HG02759 (cell line): ENCODE measurements at regions not wholly inside any gene's neighbourhood (a gene's known extent, or its start where the extent isn't known, plus 50 kb on each side); places are given as distances from the start of the nearest gene placed in this dataset.

Source experiments
- ATAC-seq: cut with Tn5 transposase; IDR thresholded peaks from one replicate; pipeline ENCODE4 v1.9.1; 2021; ENCODE audit warnings: mild to moderate bottlenecking, moderate library complexity; ENCODE audit not compliant: unreplicated experiment

DNA sequence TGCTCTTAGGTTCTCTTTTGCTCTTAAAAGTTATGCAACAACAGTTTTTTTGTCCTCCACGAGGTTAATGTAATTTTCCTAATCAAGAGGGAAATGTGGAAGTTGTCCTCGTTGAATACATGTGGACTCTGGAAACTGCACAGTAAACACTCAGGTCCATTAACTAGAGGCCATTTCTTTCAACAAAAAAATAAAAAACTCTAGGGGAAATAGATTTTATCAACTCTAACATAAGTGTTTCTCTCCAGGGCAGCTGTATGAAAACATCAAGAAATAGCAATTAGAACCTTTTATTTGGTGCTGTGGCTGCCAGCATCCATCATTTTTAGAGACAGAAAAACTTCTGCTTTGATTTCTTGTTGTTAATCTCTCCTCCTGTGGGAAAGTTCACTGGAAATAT lies 288.6 kb downstream of the ICE1 start:
- ATAC-seq = no peak

DNA sequence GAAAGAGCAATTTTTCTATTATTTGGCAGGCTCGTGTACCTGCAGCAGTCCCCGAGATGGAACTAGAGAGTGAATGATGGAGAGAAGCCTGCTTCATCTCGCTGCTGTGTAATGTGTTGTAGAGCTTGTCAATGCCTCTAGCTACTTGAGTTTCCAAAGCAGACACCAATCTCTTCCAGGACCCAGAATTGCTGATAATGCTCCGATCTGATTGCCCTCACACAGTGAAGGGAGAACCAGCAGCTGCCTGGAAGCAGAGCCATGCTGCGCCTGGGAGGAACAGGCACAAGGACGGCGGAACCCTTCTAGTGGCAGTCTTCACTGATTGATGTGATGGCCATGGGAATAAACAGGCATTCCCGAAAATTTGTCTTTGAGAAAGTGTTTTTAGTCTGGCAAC lies 288.0 kb downstream of the ICE1 start:
- ATAC-seq = no peak

DNA sequence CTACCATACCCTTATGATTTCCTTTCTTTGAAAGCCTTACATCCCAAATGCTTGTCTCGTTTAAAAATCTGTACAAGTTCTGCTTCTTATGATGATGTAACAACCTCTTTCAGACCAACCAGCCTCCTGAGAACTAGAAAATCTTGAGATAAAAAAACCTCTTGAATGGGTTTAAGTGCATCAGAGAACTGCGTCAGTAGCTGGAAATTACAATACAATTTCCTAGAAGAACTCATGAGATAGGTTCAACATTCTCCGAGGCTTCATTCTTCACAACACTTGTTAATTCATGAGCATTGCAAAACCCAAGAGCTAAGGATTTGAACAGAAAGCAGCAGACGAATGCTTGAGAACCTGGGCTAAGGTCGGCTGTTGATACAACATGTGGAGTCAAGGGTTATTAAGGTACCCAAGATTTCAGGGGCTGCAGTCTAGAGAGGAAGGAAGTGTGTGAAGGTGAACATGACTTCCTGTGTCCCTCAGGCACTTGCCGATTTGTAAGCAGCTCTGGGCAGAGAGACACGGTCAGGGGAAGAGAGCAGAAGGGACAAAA lies 286.0 kb downstream of the ICE1 start:
- no peak for ATAC-seq

DNA sequence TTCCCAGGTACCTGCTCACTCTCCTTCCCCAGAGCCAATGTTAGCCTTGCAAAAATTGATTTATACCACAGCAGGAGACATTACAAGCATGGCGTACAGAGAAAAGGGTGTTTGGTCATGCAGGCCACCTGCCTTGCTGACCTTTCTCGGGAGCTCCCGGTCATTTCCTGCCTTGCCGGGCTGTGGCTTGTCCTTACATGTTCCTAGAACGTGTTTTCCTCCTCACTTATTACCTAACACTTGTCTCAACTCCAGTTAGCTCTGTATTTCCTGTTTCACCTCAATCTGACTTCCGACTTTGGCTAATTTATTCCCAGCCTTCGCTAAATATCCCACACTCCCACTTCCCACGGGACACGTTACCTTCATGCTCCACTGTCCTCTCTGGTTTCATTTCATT lies 282.5 kb downstream of the ICE1 start:
- no peak for ATAC-seq

DNA sequence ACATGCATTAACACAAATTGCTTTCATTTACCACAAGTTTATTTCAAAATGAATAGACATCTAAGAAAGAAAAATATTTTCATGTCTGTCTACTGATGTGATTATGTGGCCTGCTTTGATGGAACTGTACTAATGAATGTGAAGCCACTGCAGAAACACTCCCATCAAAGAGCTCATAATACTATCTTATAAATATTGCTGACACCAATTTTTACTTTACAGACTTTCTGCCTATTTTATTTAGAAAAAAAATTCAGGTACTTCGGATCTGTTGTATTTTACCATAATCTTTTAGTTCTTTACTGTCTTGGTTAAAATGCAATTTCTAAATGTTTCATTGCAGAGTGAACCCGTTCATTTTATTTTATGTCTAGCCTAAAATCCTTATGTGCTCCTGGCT lies 281.9 kb downstream of the ICE1 start:
- ATAC-seq = no peak

DNA sequence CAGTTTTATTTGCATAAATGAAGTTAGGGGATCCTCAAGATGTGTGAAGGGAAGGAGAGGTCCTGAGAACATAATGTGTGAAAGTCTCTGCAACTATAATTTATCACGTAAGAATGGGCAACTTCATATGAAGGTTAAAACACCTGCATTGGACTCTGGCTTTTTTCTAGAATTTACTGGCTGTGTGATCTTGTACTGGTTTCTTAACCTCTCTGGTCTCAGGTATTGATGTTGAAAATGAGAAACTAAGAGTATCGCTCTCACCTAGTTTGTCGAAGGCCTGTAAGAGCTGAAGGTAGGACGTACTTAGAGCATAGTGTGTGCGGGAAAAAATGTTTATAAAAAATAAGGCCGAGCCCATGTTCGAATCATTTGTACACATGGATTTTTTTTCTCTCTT lies 280.5 kb downstream of the ICE1 start:
- no peak for ATAC-seq

DNA sequence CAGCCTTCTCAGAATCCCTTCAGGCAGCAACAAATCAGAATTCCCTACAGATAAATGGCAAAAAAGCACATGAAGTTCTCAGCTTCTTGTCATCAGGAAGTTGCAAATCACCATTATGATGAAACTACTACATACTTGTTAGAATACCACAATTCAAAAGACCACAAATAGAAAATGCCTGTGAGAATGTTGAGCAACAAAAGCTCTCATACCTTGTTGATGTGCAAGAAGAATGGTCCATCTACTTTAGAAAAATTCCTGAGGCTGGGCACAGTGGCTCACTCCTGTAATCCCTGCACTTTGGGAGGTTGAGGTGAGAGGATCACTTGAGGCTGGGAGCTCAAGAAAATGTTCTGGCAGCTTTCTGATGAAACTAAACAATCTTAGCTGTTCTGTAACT lies 278.1 kb downstream of the ICE1 start:
- no peak for ATAC-seq

DNA sequence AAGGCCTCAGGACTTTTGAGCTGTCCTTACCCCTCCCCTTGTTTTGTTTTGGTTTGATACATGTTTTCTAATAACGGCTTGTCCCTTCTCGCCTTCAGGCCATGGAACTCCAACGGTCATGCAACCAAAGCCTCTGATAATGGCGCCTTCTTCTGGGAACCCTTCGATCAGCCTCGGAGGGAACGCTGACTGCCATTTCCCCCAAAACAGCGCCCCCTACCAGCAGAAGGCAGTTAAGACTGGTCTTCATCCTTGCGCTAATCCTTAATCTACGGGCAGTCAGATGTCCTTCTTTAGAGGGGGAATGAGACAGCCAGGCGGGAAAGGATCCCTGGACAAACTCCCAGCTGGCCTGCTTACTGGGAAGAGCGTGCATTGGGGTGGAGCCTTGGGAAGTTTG lies 276.6 kb downstream of the ICE1 start:
- no peak for ATAC-seq

DNA sequence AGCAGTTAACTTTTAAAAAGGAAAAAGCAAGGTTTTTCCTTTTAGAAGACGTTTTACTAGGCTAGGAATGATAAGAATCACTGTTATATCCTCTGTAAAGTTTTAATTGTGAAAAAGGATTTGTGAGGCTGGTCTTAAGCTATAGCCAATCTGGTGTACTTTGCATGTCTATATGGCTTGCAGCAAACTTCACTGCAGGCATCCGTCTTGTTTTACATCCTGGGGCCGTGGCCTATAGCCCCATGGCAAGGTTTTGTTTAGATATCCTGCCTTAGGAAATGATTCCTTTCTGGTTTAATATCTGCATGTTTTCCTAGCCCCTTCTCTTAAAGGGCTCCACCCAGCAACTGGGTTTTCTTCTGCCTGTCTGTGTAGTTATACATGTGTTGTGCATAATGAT lies 272.8 kb downstream of the ICE1 start:
- ATAC-seq = no peak

DNA sequence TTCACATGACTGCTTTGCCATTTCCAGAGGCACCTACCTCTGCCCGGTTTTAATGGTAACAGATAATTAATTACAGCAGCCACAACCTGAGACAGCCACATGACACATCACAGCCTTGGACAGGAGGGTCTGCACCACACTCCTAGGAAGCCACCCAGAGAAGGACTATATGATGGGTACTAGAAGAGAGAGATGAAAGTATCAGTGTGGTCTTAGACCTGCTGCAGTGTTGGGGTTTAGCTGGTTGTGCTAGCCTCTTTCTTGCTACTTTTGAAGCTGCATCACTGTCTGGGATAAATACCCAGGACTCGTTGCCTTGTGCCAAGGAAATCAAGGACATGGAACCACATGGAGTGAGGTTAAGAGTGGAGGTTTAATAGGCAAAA lies 266.4 kb downstream of the ICE1 start:
- ATAC-seq = no peak

DNA sequence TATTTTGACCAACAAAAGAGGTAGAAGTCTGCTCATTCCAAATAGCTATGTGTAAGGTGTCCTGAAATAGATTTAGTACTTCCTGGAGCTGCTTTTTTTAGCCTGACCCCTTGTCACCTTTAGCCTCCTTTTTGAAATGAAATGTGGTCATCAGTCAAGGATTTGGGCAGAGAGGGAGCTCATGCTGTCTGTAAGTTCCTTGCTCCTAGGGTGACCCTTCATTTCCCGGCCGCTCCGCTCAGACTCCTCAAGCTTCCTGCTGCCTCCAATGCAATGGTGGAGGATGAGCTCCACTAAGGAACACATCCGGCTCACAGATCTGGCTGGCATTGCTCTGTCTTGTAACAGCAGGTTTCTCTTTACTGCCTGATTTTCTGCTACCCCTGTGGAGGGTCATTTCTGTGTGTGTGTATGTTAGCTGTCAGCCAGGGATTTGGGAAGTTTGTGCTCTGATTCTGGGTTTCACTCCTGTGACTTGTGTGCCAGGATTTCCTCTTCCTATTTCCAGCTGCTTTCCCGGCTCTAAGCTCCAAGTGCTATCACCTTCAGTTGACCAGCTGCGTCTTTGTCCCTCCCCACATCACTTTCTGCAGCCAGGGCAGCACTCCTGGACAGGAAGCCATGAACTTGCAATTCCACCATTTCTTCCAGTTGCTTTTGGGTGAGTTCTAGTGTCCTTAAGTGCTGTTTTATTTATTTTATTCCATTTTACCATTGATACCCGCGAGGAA lies 265.9 kb downstream of the ICE1 start:
- ATAC-seq = no peak

DNA sequence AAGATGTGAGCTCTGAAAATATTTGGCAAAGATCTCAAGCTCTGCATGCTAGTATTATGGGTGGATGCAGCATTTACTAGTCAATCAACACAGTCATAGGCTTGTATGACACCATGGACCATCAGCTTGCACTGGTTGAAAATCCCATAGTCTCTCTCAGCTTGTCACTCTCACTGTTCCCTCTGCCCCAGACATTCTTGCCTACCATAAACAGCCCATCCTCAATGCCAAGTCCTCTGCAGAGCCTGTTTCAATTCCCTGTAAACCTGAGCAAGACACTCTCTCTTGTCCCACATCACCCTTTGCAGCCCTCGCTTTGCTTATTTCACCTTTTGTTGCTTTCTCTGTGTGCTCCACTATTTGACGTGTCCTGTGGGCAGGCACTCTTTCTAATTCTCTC lies 264.6 kb downstream of the ICE1 start:
- no peak for ATAC-seq

DNA sequence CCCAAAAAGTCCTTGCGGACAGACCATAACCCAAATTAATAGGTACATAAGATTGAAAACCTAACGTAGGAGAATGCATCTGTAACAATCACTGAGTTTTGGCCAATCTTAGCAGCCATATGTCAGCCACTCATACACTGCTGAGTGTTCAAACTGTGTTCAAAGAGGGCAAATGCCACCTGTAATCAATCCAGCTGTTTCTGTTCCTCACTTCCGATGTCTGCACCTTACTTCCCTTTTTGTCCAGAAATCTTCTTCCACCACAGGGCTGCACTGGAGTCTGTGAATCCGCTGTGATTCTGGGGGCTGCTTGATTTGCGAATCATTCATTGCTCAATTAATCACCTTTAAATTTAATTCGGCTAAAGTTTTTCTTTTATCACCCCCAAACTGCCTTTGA lies 263.9 kb downstream of the ICE1 start:
- ATAC-seq = no peak

DNA sequence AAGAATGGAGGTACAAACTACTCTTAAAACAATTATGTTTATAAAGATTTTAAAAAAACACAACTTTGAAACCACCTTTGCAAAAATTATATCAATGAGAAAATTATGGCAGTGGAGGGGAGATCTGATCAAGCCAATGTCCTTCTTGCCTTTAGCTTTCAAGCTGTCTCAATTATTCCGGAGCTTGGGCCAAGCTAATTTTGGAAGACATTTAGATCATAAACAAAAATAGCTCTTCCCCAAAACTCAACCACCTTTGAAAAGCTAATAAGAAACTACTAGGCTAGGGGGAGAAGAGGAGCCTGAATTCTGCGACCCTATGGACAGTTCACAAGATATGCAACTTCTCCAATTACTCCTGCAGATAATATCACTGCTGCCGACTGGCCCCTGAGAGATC lies 263.3 kb downstream of the ICE1 start:
- ATAC-seq = no peak

DNA sequence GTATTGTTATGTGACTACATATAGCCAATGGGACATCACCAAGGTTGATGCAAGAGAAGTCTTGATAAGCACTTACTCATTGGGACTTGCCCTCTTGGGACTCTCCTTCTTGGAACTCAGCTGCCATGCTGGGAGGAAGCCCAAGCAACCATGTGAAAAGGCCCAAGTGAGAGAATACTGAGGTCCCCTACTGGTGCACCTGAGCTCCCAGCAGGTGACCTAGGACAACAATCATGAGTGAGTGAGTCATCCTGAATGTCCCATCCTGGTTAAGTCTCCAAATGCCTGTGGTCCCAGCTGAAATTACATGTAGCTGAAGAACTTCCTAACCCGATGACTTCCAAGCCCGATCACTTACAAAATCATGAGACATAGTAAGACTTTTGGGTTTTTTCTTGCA lies 260.7 kb downstream of the ICE1 start:
- no peak for ATAC-seq

DNA sequence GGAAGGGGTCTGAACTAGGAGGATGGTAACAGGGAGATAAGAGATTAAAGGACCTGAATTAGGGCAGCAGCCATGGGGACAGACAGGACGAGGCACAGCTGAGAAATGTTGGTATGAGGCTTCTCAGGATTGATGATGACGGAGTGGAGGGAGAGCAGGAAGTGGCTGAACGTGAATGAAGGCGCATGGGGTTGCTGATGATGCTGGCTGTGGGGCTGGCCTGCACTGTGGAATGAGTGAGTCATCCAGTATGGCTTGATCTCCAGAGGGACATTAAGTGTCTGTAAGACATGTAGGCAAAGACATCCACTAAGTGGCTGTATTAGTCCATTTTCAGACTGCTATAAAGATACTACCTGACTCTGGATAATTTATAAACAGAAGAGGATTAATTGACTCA lies 256.4 kb downstream of the ICE1 start:
- no peak for ATAC-seq

DNA sequence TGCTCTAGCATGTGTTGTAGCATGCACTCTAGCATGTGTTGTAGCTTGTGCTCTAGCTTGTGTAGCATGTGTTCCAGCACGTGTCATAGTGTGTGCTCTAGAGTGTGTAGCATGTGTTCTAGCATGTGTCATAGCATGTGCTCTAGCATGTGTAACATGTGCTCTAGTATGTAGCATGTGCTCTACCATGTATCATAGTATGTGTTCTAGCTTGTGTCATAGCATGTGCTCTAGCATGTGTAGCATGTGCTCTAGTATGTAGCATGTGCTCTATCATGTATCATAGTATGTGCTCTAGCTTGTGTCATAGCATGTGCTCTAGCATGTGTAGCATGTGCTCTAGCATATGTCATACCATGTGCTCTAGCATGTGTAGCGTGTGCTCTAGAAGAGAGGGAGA lies 255.3 kb downstream of the ICE1 start:
- no peak for ATAC-seq

DNA sequence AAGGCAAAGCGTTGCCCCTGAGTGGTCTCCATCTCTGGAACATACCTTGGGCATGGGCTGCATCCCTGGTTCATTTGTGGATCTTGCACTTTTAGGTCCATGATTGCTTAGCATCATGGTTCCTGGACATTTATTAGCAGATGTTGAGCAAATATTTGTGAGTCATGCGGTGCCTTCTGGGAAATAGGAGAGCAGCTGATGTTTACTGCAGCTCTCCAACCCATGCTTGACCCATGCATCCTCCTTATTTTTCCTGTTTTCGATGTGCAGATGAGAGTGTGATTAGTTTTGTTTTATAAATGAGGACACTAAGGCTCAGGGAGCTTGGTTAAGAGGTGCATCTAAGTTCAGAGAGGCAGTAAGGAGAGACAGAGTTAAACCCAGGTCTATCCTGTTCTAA lies 253.7 kb downstream of the ICE1 start:
- ATAC-seq = no peak

DNA sequence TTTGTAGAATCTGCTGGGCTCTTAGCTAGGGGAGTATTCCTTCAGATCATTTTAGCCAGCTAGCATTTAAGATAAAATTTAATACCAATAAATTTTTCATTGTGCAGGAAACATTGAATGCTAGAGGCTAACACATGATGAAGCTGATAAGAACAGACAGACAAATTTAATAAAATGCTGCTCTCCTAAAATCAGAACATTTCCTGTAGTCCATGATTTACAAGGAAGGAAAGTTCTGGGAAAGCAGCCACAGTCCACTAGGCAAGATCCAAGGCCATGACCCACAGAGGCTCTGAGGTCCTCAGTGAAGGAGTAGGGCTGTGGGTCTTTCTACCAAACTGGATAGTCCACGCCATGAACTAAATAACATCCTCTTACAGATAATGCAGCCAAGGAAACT lies 253.0 kb downstream of the ICE1 start:
- no peak for ATAC-seq

DNA sequence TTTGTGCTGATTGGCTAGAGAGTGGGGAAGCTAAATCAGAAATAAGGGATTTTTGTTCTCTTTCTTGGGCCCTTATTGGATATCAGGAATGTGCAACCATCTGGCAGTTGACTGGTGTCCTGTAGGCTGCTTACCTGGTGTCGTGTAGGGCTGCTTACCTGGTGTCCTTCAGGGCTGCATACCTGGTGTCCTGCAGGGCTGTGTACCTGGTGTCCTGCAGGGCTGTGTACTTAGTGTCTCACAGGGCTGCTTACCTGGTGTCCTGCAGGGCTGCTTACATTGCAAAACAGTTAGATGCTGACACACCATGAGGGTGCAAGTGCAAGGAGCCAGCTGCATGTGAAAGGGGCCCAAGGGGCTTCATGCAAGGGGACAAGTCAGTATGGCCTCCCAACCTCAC lies 249.3 kb downstream of the ICE1 start:
- no peak for ATAC-seq

DNA sequence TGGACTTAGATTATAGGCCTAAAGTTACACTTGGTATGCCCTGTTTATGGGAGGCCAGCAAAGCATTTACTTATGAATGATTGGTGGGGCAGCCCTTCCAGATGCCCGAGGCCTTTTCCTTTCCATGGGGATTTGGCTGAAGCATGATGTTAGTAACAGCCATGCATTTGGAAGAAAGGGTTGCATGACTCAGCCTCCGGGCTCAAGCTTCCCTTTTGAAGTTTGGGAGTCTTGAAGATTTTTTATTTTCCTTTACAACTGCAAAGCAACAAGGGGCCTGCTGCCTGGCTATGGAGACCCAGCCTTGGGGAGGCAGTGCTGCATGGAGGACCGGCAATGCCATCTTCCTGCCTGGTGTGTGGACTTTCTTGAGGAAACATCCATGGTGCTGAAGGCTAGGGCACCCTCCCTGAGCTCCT lies 244.7 kb downstream of the ICE1 start:
- no peak for ATAC-seq

DNA sequence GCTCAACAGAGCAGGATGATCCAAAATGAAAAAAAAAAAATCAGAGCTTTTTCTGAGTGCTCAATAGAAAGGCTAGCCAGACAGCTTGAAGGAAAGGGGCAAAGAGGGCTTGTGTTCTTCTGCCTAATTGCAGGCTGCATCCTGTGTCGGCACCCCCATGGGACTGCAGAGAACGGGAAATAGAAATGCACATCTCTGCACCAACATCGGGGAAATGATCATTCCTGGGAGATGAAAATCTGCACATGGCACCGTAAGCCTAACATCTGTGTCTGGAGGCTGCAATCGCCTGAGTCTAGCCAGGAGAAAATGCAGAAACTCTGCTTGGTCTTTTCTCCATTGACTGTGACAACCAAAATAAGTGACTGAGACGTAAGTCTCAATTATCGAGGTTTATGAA lies 243.9 kb downstream of the ICE1 start:
- ATAC-seq = no peak

DNA sequence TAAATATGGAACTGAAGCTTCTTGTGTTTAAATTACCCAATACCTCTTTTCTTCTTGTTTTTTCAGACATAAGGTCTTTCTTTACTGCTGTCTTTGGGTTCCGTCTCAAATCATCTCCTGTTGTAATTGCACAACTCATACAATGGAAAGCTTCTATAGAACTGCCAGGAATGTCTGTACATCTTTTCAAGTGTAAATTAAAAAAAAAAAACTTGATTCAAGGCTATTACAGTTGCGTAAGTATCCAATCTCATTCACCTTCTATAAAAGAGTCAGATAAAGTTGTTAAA lies 243.5 kb downstream of the ICE1 start:
- no peak for ATAC-seq
